Stimulated activated naive CD8-positive, alpha-beta T cell treated with anti-CD3 and anti-CD28 coated beads, Interleukin-15, Interleukin-2, amounts not matched to agents 100 ng/mL and 50 ng/mL, for 24 hours (primary cell): ENCODE measurements at regions not wholly inside any gene's neighbourhood (a gene's known extent, or its start where the extent isn't known, plus 50 kb on each side); places are given as distances from the start of the nearest gene placed in this dataset.

Experiments used
- H3K27ac Mint-ChIP-seq: one replicate; pipeline ENCODE4 v1.8.0; 2021; ENCODE audit warnings: mild to moderate bottlenecking, mixed read lengths
- H3K27me3 Mint-ChIP-seq: one replicate; pipeline ENCODE4 v1.8.0; 2021; ENCODE audit warnings: mixed read lengths
- H3K36me3 Mint-ChIP-seq: one replicate; pipeline ENCODE4 v1.8.0; 2021; ENCODE audit warnings: low read depth, mixed read lengths
- H3K4me1 Mint-ChIP-seq: one replicate; pipeline ENCODE4 v1.8.0; 2021; ENCODE audit warnings: low read depth, mixed read lengths
- H3K4me3 Mint-ChIP-seq: one replicate; pipeline ENCODE4 v1.8.0; 2021; ENCODE audit warnings: mild to moderate bottlenecking, mixed read lengths
- H3K9me3 Mint-ChIP-seq: one replicate; pipeline ENCODE4 v1.8.0; 2021; ENCODE audit warnings: mixed read lengths

GRCh38 chr13:103303078-103303651 lies 236.9 kb upstream of the SLC10A2 start:
- Mint-ChIP-seq H3K27ac (no peak overlapping the region), H3K36me3 (no peaks in the 10 kb centered on the region), H3K4me1 (no peaks in the 10 kb centered on the region), H3K9me3 (peaks cover 8% of the 10 kb centered on the region), H3K27me3 (no peaks in the 10 kb centered on the region), H3K4me3 (no peak overlapping the region)

DNA sequence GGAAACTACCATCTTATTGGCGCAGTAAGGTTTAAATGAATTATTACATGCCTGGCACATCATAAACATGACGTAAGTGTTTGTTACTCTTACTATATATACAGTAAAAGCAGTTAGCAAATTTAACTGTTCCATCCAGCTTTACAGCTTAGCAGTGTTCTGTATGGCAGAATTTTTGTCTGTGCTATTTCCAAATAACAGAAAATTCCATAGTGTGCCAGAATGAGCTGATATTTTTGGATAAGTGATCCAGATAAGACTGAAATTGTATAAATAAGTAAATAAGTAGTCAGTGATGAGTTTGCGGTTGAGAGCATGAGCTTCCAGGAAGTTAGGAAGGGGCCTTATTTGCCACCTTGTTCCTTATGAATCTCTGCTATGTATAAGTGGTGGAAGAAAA lies 236.5 kb upstream of the SLC10A2 start:
- Mint-ChIP-seq H3K27me3 (no peaks in the 10 kb centered on the region), H3K27ac (no peak overlapping the region), H3K4me1 (no peaks in the 10 kb centered on the region), H3K36me3 (no peaks in the 10 kb centered on the region), H3K4me3 (no peak overlapping the region), H3K9me3 (peaks cover 6% of the 10 kb centered on the region)

GRCh38 chr13:103299079-103299478 lies 232.9 kb upstream of the SLC10A2 start:
- Mint-ChIP-seq H3K4me1 (no peaks in the 10 kb centered on the region), H3K36me3 (no peaks in the 10 kb centered on the region), H3K9me3 (peaks cover 16% of the 10 kb centered on the region), H3K27me3 (no peaks in the 10 kb centered on the region), H3K27ac (no peak overlapping the region), H3K4me3 (no peak overlapping the region)

DNA sequence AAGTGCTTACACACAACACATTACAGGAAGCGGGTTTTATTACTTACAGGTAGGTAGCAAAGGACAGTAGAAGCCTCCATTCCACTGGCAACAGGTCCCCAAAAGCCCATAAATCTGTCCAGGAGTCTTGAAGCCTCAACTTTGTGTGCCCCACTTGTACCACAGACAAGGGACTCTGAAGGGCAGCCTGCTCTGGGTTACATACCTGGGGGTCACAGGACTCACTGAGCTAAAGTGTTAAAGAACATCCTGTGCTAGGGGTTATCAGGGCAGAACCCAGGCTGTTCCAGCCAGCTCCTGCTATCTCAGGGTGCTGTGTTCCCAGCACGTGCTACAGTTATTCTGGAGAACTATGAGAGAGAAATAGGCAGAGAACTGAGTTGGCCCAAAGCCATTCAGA lies 230.9 kb upstream of the SLC10A2 start:
- Mint-ChIP-seq H3K4me3 (no peak overlapping the region), H3K27me3 (no peaks in the 10 kb centered on the region), H3K36me3 (no peaks in the 10 kb centered on the region), H3K9me3 (peaks cover 16% of the 10 kb centered on the region), H3K27ac (no peak overlapping the region), H3K4me1 (no peaks in the 10 kb centered on the region)

GRCh38 chr13:103291798-103292572 lies 225.8 kb upstream of the SLC10A2 start:
- H3K9me3 Mint-ChIP-seq: peaks cover 6% of the 10 kb centered on the region
- H3K27ac Mint-ChIP-seq: no peak overlapping the region
- H3K36me3 Mint-ChIP-seq: no peaks in the 10 kb centered on the region
- no peaks in the 10 kb centered on the region for H3K27me3 Mint-ChIP-seq
- H3K4me1 Mint-ChIP-seq: peaks cover 4% of the 10 kb centered on the region
- H3K4me3 Mint-ChIP-seq: no peak overlapping the region

- Mint-ChIP-seq H3K27ac (no peak overlapping the region), H3K4me3 (no peak overlapping the region), H3K4me1 (peaks cover 4% of the 10 kb centered on the region), H3K9me3 (peaks cover under 1% of the 10 kb centered on the region), H3K36me3 (no peaks in the 10 kb centered on the region), H3K27me3 (no peaks in the 10 kb centered on the region)
Observed at GRCh38 chr13:103291226-103291625, 225.0 kb upstream of the SLC10A2 start.

DNA sequence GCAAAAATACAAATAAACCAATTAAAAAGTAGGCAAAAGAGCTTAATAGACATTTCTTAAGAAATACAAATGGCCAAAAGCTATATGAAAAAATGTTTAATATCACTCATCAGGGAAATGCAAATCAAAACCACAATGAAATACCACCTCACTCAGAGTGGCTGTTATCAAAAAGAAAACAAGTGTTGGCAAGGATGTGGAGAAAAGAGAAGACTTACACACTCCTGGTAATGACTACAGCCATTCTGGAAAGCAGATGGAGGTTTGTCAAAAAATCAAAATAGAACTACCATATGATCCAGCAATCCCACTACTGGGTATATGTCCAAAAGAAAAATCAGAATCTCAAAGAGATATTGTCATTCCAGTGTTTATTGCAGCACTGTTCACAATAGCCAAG lies 223.5 kb upstream of the SLC10A2 start:
- Mint-ChIP-seq H3K36me3 (no peaks in the 10 kb centered on the region), H3K4me1 (peaks cover 4% of the 10 kb centered on the region), H3K27ac (no peak overlapping the region), H3K9me3 (no peaks in the 10 kb centered on the region), H3K4me3 (no peak overlapping the region), H3K27me3 (no peaks in the 10 kb centered on the region)

GRCh38 chr13:103288114-103288513 lies 221.9 kb upstream of the SLC10A2 start:
- no peak overlapping the region for H3K4me3 Mint-ChIP-seq
- peak overlapping the region; percentile 26 for H3K27ac Mint-ChIP-seq
- H3K36me3 Mint-ChIP-seq: no peaks in the 10 kb centered on the region
- H3K4me1 Mint-ChIP-seq: peaks cover 4% of the 10 kb centered on the region
- H3K27me3 Mint-ChIP-seq: peaks cover 7% of the 10 kb centered on the region
- H3K9me3 Mint-ChIP-seq: no peaks in the 10 kb centered on the region

DNA sequence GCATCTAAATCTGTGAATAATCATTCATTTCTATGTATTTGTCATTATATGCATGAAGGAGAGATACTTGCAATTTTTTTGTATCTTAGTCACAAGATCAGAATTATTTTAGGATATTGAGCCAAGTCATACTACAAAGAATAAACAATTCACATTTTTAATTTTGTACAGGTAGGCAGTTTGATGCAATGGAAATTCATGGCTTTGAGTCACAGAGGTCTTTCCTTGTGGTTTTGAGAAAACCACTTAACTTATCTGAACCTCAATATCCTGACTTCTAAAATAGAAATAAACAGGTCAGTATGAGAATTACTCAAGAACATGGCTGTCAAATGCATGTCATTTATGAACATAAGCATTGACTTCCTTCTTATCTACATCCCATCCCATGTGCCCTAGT lies 221.4 kb upstream of the SLC10A2 start:
- H3K4me3 Mint-ChIP-seq: no peak overlapping the region
- H3K27me3 Mint-ChIP-seq: peaks cover 11% of the 10 kb centered on the region
- peaks cover 4% of the 10 kb centered on the region for H3K4me1 Mint-ChIP-seq
- no peak overlapping the region for H3K27ac Mint-ChIP-seq
- H3K9me3 Mint-ChIP-seq: no peaks in the 10 kb centered on the region
- no peaks in the 10 kb centered on the region for H3K36me3 Mint-ChIP-seq

DNA sequence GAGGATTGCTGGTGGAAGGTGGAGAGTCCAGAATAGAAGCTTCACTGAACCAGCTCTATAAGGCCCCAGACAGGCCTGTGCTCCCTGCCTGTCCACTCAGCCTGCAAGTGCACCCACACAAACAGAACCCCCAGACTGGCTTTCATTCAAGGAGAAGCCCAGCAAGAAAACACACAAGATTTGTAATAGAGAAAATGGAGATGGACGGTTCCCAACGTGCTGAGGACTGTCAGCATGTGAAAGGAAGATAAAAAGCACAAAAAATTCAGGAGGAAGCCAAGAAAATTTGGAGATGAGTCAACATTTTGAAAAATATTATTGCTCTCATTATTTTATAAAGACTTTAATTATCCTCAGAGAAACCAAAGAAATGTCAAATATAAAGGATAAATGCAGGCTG lies 218.2 kb upstream of the SLC10A2 start:
- peaks cover 17% of the 10 kb centered on the region for H3K27me3 Mint-ChIP-seq
- H3K4me1 Mint-ChIP-seq: peaks cover 4% of the 10 kb centered on the region

GRCh38 chr13:103283451-103283820 lies 217.2 kb upstream of the SLC10A2 start:
- Mint-ChIP-seq H3K4me3 (no peak overlapping the region), H3K4me1 (peaks cover 4% of the 10 kb centered on the region), H3K27me3 (peaks cover 17% of the 10 kb centered on the region), H3K9me3 (peaks cover 4% of the 10 kb centered on the region), H3K27ac (no peak overlapping the region), H3K36me3 (no peaks in the 10 kb centered on the region)

More for the DNA sequence above, 218.2 kb upstream of the SLC10A2 start:
- H3K36me3 Mint-ChIP-seq: no peaks in the 10 kb centered on the region
- no peak overlapping the region for H3K4me3 Mint-ChIP-seq
- no peak overlapping the region for H3K27ac Mint-ChIP-seq
- H3K9me3 Mint-ChIP-seq: peaks cover 4% of the 10 kb centered on the region

GRCh38 chr13:103282571-103283450 lies 216.6 kb upstream of the SLC10A2 start:
- no peaks in the 10 kb centered on the region for H3K36me3 Mint-ChIP-seq
- peaks cover 4% of the 10 kb centered on the region for H3K9me3 Mint-ChIP-seq
- no peak overlapping the region for H3K4me3 Mint-ChIP-seq
- H3K27me3 Mint-ChIP-seq: peaks cover 17% of the 10 kb centered on the region
- no peaks in the 10 kb centered on the region for H3K4me1 Mint-ChIP-seq
- H3K27ac Mint-ChIP-seq: no peak overlapping the region

DNA sequence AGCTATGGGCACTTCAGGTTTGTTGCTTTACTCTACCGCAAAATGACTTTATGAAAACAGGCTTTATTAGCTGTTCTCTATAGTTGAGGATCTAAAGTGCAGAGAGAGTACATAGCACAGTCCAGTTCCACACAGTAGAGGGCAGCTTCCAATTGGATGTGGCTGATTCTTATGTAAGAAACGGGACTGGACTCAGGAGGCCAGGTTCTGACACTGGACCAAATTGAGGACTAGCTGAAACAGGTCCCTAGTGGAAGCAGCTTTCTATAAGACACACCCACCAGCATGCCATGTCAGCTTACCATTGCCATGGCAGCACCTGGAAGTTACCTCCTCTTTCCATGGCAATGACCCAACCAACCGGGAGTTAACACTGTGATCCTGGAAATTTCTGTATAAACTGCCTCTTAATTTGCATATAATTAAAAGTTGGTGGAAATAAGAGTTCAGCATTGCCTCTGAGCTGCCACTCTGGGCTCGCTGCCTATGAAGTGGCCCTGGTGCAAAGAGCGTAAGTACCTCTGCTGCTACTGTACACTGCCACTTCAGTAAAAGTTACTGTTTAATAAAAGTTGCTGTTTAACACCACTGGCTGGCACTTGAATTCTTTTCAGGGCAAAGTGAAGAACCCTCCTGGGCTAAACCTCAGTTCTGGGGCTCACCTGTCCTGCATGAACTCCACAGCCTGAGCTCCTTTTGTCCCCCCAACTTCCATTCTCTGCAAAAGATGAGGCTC lies 211.9 kb upstream of the SLC10A2 start:
- no peaks in the 10 kb centered on the region for H3K36me3 Mint-ChIP-seq

GRCh38 chr13:103276775-103277498 lies 210.7 kb upstream of the SLC10A2 start:
- Mint-ChIP-seq H3K36me3 (no peaks in the 10 kb centered on the region), H3K27ac (no peak overlapping the region), H3K4me3 (no peak overlapping the region), H3K9me3 (peaks cover 4% of the 10 kb centered on the region), H3K4me1 (no peaks in the 10 kb centered on the region), H3K27me3 (peaks cover 5% of the 10 kb centered on the region)

More for the DNA sequence above, 211.9 kb upstream of the SLC10A2 start:
- Mint-ChIP-seq H3K27ac (no peak overlapping the region), H3K4me1 (no peaks in the 10 kb centered on the region), H3K9me3 (peaks cover 4% of the 10 kb centered on the region), H3K4me3 (no peak overlapping the region), H3K27me3 (peaks cover 11% of the 10 kb centered on the region)
